ENCODE measurements at regions not wholly inside any gene's neighbourhood (a gene's known extent, or its start where the extent isn't known, plus 50 kb on each side); places are given as distances from the start of the nearest gene placed in this dataset.
A peak's percentile ranks its signal among the peaks of the same experiment; 100 is the strongest.

DNA sequence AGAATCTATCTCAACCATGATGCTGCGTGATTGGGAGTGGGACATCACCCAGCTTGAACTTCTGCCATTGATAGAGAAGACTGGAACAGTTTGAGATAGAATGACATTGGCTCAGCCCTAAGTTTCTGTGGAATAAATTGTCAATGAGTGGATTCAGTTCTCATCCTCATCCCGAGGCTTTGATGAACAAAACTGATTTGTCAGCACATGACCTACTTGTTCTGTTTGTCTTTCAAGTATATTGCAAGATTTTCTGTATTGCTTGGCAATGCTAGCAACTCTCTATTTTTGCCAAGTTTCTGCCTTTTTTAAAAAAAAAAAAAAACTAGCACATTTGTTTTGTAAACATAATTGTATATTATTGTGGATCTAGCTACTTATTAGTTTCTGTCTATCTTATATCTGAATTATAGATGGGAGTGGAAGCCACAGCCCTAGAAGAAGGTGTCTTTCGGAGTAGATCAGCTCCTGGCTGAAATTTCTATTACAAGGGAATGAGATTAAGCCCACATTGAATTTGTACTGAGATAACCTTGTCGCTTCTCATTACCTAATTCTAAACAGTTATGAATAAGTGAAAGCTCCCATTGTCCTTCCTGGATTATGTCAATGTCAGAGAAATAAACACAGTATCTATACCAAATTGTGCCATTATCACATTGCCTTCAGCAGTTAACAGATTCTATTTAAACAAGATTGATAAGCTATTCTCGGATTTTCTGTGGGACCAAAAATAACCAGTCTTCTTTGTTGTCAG lies 166.1 kb downstream of the TNFSF13B start:
- no peak for DNase-seq

DNA sequence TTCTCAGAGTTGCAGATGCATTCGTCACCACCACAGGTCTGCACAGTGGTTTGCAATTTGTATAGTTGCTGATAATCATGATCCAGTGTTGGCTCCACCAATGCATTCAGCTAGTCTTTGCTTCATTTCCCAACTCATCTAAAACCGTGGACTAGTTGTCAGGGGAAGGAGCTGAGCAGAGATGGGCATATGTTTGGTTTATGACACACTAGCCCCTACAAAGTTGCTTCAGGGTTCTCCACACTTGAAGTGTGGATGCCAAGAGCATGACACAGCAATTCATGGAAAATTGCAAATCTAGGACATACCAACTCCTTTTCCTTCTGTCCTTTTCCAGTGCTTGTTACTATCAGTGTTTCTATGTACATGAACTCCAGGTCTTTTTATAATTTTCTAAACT lies 168.0 kb downstream of the TNFSF13B start:
- no peak for DNase-seq

DNA sequence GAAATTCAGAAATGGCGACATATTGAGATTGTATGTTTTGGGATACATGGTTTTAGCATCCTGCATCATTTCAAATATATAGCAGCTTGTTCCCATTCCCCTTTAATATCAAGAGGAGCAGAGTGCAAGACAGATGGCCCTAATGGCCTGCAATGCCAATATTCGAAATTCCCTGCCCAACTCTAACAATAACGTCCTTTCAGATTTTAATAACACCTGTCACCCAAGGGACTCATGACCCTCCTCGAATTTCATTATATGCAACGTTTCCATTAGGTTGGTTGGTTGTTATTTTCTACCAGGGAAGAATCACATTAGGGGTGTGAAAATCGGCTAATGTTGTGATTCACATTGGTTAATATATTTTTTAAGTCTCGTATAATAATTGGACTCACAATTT lies 170.0 kb downstream of the TNFSF13B start:
- peak in 1 of 3 donors; percentile 17 for DNase-seq

DNA sequence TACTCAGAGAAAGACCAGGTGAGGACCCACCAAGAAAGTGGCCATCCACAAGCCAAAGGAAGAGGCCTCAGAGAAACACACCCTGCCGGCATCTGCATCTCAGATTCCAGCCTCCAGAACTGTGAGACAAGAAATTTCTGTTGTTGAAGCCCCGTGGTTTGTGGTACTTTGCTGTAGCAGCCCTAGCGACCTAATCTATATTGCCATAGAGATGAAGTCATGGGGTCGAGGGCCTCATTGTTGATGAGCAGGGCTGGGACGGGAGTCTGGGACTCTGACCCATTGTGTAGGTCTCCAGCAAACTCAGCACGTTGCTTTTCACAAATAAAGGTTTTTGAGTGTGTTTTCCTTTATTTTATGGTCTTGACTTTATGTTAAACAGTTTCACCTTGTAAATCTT lies 174.9 kb downstream of the TNFSF13B start:
- no peak for DNase-seq

DNA sequence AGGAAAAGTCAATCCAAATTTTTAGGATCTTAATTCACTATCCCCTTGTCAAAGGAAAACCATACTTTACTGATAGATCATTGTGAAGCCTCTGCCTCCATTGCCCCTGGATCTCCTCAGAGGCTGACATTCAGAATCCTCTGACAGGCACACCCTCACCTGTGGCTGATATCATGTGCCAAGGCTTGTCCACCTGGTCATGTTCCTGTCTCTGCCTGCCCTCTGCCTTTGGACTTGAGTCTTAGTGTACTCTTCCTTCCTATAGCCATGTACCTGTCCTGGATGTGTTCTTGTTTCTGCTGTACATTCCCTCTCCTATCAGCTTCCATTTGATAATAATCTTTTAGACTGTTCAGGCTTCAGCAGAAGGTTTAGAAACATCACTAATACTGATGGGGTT lies 179.4 kb downstream of the TNFSF13B start:
- no peak for DNase-seq

DNA sequence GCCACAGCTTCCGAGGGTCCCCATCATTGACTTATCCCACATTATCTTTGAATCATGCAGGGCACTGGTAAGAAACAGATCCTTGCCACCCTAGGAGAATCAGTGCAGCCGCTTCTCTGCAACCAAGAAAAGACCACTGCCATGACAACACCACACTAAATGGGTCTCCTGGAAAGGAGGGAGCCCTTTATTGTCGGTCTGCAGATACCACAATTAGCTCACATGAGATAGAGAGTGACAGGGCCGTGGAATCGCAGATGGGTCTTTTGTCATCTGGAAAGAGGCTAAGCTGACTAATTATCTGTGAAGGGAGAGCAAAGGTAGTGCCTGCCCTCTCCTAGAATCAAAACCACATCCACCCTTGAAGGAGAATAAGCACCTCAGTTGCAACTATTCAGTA lies 178.3 kb upstream of the MYO16 start:
- DNase-seq = no peak

DNA sequence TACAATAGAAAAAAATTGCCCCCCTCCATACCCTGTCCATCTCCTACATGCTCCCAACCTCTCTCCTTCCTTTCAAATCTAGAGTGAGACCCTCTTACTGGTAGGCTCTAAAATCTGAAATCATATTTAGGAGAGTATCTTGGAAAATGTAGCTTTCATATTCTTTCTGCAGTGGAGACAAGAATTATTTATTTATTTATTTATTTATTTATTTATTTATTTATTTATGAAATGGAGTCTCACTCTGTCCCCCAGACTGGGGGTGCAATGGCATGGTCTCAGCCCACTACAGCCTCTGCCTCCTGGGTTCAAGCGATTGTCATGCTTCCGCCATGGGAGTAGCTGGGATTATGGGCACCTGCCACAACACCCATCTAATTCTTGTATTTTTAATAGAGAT lies 174.1 kb upstream of the MYO16 start:
- no peak for DNase-seq

DNA sequence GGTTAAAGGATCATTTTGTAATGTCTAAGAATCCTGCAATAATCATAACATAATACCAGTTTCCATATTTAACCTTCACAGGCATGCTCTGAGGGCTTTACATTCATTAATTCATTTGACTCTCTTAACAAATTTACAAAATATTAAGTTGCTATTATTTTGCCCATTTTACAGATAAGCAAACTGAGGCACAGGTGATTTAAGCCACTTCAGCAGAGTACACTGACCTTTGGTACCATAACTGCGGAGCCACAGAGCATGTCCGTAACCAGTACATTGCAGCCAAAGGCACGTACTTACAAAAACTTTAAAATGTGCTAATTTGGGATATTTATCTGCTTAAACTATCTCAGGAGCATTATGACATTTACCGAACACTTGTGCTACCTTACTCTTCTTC lies 169.4 kb upstream of the MYO16 start:
- DNase-seq = no peak

DNA sequence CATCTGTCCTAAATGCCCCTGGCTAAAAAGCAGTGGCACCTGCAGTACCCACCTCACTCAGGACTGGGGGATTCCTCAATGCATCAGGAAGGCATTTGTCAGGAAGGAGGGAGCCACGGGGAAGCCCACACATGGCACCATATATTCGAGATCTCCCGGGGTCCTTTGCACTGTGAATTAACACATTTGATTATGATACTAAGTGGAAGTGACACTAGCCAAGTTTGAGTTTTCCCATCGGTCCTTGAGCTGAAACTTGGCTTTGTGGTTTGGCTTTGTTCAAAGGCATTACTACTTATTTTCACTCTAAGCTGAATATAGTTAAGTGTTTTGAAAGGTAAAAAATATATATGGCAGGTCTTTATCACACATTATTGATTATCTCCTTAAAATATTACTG lies 168.7 kb upstream of the MYO16 start:
- no peak for DNase-seq

DNA sequence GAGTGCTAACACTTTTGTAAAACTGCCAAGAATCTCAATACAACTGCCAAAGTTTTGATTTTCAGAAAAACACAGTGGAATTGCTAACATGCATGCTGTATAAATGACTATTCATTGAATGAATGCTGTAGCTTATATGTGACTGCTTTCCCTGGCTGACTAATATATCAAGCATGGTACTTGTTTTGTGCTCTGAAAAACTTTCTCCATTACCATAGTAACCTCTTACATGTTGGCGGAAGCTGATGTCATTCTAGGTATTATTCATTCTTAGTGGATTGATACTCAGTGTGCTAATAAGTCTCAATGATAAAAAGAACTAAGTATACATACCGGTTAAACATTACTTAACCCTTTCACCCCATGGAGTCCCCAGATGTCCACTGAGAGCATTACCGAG lies 166.1 kb upstream of the MYO16 start:
- peak; percentile 38 to 61 (median 57) for DNase-seq

DNA sequence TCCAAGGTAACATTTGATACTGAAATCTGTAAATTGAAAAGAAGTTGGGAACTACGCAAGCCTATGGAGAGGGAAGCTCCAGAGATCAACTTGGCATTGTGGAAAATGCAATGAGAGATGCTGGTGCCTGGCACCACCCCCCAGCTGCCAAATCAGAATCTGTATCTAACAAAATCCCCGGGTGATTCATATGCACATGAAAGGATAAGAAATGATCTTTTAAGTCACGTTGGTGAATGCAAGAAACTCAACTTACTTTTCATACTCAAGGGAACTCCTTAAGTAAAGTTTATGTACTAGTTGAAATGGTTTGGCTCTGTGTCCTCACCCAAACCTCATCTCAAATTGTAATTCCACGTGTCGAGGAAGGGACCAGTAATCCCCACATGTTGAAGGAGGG lies 158.5 kb upstream of the MYO16 start:
- DNase-seq = no peak

DNA sequence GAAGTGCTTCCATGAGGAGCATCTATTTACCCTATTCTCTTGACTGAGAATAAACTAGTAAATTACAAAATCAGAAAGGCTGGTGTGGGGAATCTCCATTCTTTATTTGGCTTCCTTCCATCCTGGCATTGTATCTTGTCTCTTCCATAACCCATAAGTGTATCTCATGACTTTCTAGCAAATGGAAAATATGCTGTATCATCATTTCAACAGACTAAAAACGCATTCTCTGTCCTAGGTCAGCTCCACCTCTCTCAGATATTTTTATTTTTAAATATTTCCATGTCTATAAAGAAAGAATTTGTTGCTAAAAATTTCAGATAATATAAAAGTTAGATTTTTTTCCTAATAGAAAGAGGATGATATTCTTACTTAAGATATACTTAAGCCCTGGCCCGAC lies 154.2 kb upstream of the MYO16 start:
- no peak for DNase-seq

DNA sequence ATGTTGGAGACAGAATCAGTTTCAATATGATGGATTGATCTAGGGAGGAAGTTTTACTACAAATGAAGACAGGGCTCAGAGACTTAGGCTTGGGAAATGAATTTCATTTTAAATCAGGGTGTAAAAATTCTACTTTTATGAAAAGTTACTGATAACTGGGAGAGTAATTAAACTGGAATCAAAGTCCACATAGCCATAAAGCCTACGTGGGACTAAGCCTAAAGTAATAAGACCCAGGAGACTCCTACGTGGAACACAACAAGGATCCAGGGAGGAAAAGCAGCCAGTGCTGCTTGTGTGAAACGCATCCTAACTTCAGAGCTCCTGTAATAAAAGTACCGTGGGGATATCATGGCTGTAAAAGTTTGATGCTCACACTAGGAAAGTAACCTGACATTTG lies 152.0 kb upstream of the MYO16 start:
- DNase-seq = no peak

DNA sequence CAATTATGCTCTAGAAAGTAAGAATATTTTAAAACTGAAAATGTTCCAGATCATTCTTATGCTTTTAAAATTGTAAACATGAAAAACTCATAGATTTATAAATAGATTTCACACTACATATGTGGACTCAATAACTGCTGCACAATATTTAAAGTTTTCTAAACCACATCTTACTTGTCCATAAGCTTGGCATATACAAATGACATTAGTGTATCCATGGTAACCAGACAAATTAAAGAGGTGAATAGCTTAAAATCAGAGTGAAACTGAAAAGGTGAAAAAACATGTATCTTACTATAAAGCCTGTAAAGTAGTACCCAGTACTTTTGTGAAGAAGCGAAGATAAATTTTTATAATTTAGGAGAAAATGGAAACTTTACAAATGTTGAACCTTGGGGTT lies 151.2 kb upstream of the MYO16 start:
- DNase-seq = no peak

DNA sequence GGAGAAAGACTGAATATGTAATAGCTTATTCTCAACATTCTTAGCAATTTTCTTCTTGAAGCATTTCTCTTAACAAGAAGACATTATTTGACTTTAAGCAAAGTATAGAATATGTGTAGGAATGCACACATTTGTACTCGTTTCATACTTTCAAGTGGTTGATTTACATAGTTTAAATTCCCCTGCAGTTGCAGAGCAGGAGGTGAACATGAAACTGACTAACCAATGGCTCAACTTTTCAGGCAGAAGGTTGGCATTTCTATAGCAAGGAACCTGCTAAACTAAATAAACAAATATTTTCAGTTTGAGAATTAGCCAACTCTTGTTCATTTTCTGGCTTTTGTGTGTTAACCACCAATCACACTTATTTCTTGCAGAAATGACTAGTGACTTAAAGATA lies 145.4 kb upstream of the MYO16 start:
- no peak for DNase-seq

DNA sequence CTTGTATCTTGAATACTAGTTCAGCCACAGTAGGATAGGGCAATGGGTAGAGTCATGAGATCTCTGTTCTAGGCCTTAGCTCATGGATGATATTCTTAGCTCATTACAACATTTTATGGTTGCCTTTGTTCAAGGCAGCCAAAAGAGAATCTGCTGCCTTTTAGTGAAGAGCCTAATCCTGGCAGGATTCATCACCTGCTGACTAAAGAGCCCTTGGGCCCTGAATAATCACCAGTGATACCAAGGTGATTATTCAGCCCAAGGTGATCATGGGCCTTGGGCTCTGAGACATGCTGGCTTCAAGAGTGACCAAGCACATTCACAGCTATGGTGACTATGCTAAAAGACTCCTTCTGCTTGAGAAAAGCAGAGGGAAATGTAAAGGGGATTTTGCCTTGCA lies 143.3 kb upstream of the MYO16 start:
- DNase-seq = no peak

DNA sequence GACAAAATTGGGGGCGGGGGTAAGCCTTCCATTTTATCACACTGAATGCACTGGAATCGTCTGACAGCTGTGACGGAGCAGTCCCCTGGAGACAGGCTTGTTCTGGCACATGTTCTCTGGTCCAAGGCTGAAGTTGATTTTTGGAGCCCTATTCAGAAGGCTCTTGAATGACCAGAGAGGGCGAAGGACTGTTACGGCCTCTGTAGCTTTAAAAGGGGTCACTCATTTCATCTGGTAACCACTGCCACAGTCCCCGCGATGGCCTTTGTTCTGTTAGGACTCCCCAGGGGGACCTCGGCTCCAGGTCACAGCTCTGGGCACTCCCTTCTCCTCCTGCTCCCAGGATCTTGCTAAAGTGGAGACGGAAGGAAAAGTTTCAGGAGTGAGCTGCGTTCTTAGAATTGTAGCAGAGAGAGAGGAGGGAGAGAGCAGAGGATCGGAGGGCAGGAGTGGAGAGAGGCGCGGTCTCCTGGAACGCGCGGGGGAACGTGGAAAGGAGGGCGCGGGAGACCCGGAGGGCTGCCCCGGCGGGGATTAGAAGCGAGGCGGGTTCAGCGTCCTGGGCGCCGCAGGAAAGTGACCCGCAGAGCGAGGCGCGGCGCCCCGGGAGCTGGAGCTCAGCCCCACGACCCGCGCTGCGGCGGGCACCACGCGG lies 134.3 kb upstream of the MYO16 start:
- DNase-seq = peak in 1 of 3 donors; percentile 40

DNA sequence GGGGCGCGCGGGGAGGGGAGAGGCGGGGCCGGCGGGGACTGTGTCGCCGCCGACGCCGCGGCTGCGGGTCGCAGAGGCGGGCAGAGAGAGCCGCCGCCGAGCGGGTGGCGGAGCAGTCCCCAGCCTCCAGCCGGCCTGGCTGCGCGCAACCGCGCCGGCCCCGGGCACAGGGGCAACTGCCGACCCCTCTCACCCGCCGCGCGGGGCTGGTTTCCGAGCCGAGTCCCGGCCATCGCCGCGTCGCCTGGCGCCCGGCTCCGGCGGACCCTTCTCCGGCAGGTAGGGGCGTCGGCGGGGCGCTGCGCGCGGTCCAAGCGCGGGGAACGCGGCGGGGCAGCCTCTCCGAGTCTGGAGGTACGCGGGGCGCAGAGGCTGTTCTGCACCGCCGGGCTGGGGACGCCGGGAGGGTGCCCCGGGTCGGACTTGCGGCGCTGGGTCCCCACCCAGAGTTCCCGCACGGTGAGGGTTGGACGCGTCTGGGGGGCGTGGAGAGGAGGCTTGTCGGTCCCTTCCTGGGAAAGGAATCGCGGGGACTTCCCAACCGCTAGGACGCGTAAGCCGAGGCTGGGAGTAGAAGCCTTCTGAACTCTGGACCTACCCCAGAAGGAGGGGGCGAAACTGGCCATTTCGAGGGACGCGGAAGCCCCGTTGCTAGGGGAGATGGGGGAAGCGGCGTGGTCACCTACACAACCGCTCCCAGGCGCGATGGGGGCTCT lies 133.6 kb upstream of the MYO16 start:
- peak in 2 of 3 donors; percentile 23 to 65 for DNase-seq

DNA sequence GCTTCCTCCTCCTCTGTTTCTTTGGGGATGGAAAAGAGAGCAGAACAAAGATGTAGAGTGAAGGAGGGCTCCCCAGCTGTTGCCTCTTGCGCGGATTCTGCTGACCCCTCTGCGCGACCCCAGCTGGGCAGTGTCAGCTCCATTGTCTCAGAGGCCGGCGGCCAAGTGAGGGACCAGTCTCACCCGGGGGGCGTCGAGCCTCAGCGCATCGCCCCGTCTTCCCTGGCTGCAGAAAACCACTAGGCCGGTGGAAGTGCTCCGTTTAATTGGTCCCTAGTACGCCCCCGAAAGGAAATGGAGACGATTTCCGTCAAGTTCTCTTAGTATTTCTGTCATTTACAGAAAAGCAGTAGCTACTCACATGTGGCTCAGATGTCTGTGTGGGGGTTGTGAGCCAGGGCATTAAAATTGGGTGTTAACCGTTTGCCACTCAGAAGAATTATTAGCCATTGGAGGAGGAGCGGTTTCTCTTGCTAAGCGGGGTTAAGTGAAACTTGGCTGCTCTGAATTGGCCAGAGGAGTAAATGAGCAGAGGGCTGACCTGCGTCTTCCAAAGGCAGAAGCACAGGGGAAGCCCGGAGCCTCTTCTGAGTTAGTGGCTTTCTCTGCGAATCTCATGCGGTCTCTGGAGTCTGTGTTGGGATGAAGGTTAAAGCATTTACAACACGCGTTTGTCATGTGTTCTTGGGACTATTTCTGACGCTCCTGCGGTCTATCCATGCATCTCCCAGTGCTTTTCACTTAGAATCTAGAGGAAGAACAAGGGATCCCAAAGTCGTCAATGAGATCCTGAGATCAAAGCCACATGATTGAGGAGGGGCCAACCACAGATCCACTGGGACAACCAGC lies 132.8 kb upstream of the MYO16 start:
- DNase-seq = peak in 2 of 3 donors; percentile 27 to 56

DNA sequence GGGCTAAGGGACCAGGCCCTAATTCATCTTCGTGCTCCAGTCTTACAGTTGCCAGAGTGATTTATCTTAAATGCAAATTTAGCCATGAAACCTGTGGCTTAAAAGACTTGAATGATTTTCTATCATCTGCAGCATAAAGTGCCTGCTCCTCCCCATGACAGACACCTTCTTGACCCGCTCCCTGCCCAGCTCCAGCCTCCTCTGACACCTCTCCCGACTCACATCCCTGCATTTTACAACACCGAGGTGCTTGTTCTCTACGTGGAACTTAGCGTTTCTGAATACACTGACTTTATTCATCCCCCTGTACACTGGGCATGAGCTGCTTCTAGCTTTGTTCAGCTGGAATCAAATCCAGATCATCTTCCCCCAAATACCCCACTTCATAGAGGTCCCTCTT lies 128.7 kb upstream of the MYO16 start:
- DNase-seq = no peak

DNA sequence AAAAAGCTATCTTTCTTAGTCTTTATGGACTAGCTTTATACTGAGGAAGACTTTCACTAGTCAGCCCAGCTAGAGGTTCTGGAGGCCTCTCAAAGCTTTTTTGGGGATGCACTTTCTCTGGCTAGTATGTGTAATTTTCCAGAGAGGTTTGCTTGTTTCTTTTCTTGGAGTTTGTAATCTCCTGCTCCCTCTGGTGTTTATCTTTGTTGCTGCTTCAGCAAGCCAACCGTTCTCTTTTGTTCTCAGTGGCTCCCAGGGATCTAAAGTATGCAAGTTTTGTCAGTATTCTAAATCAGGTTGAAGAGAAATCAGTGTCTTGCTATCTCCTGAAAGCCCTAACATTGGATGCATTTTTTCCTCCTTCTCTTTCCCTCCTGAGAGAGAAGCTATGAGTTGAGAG lies 121.1 kb upstream of the MYO16 start:
- DNase-seq = peak in 1 of 3 donors; percentile 42

DNA sequence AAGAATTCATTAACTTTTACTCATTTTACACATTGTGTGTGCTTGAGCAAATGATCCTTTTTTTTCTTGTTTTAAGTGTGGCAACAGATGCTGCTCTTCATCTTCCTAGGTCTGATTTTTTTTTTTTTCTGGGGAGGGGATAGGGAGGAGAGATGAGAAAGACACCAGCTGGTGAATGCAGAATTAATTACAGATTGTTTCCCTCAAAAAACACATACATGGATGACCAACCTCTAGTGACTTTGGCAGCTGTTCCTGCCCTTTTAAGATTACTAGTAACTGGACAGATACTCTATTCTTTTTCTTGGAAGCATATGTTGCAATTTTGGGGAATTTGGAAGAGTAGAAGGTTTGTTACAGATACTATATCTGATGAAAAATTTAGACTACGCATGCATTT lies 103.6 kb upstream of the MYO16 start:
- DNase-seq = no peak

Measured in muscle of back (tissue), 3 donors.